ENCODE measurements at regions not wholly inside any gene's neighbourhood (a gene's known extent, or its start where the extent isn't known, plus 50 kb on each side); places are given as distances from the start of the nearest gene placed in this dataset.

DNA sequence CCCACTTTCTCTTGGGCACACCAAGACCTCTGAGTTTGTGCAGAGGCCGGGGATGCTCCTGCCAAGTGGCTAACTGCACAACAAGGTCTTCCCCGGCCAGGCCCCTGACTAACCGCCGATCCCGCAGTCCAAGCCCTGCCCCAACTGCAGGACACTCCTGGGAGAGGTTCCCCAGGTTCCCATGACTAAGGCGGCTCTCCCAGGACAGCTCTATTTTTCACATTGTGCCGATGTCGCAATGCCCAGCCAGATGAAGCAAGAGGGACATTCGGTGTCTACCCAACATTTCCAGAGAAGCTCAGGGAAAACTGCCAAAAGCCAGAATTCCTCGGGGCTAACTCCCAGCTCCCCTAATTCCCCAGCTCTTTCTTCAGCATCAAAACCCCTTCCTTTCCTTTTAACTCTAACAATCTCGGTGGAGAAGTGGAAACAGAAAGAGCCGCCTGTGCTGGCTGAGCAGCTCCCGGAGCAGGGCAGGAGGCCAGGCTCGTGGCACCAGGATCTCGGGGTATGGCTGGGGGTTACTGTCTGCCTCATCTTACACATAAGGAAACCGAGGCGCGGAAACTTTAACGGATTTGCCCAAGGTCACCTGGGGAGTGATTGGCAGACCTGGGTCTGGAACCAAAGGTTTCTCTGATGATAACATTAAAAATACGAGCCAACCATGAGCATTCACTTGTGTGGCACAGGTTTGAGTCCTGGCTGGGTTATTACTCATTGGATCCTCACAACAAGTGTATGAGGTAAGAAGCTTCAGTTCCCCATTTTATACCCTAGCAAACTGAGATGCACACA lies 318.2 kb downstream of the BCL11B start:
- TF ChIP-seq EZH2 (IDR thresholded peaks at IDR 0.05; ENCODE audit: insufficient read depth, poor library complexity, severe bottlenecking) (no peak), EZH2phosphoT487 (IDR thresholded peaks at IDR 0.05; ENCODE audit: insufficient read depth, low read depth) (no peak)

All from GM23248 (cell line).